NCI-H187 (cell line): ENCODE measurements at regions not wholly inside any gene's neighbourhood (a gene's known extent, or its start where the extent isn't known, plus 50 kb on each side); places are given as distances from the start of the nearest gene placed in this dataset.

Source experiments
- DNase-seq, 2 experiments: peaks; one replicate each; lab custom pipeline; 2025; lab: John Stamatoyannopoulos, UW

DNA sequence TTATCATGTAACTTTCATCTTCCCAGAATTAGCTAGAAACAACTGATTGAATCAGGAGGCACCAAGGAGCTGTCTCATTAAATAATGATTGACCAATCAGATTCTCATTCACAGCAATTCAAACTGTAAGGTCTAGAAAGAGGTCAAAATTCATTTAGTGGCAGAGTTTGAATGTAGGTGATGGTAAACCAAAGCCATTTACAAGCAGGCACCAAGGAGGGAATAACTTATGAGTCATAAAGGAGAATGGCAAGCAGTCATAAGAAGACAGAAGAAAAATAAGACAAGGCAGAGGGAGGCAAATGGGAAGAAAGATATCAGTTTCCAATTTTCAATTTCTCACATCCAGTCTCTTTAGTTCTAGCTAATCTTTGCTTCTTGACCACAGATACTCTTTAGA is 52.9 kb upstream of the DEFB112 start:
- DNase-seq, result no peak

DNA sequence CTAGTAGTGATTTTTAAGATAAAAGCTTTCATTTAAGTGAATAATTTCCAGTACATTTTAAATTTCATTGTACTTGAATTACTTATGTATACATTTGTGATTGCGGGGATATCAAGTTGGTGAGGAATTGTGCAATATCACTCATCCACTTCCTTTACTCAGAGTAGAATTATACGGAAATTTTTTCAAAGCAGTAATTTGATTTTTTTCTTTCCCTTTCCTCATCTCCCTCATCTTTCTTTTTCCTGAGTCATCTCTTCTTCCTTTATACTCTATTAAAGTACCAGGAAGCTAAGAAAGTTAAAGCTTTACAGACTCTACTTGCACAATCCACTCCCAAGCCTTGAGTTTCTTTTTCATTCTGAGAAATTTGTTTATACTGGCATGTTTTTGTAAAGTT is 60.9 kb upstream of the DEFB112 start:
- no peak for DNase-seq

GRCh38 chr6:50112981-50113857 is 63.5 kb upstream of the DEFB112 start:
- no peak for DNase-seq

GRCh38 chr6:50116390-50116789 is 66.7 kb upstream of the DEFB112 start:
- DNase-seq, result peak in 1 of 2 experiments; percentile 2

DNA sequence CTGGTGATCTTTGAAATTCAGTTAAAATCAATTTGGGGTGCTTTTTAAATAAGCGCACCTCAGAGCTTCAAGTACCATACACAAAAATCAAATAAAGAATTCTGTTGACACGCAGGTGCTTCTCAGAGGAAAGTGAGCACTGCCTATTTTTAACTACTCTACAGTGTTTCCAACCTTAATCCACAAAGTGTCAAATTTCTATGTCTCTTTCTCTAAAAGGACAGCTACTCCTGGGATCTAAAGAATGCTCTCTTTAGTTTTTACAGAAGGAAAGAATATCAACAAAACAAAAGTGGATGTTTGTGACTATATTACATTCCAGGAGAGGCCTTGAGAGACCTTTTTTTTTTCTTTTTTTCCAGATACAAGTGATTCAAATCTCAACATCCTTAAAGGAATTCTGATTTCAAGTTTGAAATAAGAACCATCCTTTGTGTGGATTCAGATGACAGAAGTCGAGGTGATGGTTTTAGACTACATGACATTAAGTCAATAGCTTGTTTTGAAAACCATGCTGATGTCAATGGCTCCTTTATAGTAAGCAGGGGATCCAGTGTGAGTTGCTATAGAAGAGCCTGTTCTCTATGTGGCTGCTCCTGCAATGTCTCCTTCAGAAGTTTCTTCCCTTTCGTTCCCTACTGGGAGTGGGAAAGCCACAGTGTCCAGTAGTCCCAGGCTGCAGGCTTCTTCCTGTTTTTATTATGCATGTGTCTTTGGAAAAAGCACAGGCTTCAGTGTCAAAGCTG is 67.2 kb upstream of the DEFB112 start:
- DNase-seq, result no peak

- DNase-seq, result no peak
These were observed 70.6 kb upstream of the DEFB112 start for GRCh38 chr6:50120300-50120699.

DNA sequence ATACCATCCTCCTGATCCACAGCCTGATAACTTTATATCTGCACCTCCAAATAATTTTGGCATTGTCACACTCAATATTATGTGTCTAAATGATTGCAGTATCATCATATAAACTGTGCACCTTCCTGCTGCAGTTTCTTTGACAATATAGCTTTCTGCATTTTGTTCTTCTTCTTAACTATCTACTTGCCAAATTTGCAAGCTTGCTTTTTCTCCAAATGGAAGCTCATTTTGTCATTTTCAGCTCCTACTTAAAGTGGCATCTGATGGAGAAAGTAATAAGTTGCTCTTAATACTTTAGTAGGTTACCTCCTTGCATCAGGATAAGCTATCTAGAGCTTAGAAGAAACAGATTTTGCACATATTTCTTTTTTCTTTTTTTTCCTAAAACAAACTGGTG is 74.0 kb upstream of the DEFB112 start:
- no peak for DNase-seq

GRCh38 chr6:50124572-50124971 is 74.8 kb upstream of the DEFB112 start:
- DNase-seq, result no peak

DNA sequence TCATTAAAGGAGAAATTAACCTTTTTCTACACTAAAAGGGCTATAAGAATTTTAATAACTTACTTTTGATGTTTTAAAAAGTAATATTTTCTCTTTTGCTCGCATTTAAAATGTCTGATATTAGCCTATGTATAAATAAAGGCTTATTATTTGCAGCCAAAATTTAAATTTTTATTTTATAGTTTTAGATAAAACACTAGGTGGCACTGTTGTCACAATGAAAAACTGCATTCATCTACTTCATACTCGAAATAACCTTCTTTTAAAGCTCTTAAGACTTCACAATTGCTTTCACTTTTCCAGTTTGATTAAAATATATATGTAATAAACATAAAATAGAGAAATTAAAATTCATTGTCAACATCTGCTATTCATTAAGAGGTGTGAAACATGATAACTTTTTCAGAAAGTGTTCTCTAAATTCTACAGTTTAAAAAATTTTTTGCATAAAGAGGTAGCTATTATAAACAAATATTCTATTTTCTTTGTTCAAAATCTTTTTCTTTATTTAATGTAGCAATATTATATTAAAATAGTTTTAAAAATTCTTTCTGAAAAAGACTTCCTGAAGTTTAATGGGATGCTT is 78.8 kb upstream of the DEFB112 start:
- no peak for DNase-seq

DNA sequence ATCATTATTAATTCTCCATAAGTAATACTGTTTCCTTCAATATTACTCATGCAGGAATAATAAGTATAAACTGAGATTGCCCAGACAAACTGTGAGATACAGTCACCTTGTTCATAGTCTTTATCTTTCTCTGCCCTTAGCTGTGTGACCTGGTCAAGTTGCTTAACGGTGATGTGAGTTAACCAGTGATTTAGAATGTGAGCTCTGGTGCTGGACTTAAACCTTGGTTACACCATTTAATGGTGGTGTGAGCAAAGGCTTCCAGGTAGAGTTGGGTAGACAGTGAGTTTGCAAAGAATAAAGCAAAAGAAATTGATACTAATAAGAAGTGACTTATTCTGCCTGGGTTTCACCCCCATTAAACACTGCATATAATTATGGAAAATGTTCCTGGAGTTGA is 86.2 kb upstream of the DEFB112 start:
- no peak for DNase-seq

DNA sequence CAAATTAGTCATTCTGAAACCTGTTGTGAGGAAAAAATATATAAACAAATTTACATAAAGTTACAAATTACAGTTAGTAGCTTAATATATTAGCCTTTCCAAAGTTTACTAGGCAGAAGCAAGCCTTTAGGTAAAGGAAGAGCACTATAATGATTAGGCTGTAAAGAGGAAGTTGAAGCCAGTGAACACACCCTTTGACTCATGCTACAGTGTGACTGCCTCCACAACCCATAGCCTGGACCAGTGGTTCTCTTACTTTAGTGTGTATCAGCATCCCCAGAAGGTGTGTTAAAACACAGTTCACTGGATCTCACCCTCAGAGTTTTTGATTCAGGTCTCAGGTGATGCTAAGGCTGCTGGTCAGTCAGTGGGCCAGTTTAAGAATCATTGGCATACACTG is 91.4 kb upstream of the DEFB112 start:
- DNase-seq, result no peak

DNA sequence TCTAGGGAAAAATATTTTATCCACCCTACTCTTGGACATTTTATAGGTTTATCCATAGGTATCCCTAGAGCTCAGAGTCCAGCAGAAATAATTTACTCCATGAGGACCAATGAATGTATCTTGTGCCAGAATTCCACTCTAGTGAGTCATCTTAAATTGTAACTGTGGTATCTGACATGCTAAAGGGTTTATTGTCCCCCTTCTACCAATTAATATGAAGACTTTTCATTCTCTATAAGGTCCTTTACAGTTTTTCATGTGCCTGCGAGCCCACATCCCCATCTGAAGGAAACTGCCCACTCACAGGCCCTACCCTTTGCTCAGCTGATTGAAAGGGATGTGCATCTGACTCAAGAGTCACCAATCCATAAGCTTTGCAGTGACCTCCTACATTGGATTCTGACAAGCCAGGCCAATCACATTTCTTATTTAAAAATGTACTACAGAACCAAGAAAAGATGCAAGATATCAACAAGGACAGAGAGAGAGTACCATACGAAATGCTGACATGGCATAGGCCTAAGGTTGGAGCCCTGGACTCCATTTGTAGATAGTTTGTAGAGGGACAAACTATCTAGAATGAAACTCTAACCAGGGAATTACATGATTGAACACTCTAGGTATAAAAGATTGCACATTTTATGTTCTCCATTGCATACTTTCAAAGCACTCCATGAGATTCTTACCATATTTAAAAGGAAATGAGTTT is 93.4 kb upstream of the DEFB112 start:
- no peak for DNase-seq

DNA sequence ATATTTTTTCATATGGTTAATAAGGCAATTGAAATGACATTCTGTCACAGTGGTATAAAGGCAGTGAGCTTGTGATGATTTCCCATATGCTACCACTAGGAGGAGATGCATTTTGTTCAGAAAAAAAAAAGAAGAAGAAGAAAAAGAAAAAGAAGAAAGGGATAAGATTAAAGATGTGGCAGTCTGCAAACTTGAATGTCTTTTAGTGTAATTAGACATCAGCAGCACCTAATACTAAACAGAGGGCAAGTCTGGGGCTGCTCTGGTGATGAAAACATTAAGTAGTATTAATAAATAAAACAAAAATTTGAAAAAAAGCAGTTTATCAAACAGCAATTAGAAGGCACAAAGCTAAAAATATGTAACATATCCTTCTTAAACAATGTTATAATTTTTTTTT is 95.4 kb upstream of the DEFB112 start:
- peak in 1 of 2 experiments; percentile 4 for DNase-seq

DNA sequence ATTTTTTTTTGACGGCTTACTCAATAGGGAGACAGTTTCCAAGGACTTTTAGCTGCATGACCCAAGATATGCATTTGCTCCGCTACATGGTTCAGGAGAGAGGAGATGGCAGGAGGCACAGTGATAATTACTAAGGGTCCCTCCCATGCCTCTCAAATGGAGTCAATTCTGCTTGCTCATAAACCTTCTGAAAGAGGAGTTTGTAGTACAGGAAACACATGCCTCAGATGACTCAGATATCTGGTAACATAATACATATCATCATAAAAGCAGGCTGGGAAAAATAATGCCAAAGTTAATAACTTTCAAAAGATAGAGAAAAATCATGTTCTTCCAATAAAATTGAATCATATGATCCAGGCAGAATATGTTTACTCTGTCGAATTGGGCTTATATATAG is 97.6 kb upstream of the DEFB112 start:
- no peak for DNase-seq

DNA sequence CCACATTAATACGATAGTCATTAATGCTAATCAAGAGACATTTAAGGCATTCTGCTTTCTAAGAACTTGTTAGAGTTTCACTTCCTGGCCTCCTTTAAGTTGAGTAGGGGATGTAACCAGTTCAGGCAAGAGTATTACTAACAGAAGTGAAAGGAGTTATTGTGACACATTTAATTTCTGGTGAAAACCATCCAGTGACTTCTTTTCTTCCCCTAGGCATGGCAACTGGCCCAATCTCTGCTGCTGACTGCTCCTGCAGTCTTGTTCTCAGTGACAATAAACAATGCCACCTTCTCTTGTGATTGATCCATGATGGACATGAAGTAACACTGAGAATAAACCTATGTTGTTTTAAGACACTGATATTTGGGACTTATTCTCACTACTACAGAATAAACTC is 130.9 kb upstream of the DEFB112 start:
- DNase-seq, result no peak

DNA sequence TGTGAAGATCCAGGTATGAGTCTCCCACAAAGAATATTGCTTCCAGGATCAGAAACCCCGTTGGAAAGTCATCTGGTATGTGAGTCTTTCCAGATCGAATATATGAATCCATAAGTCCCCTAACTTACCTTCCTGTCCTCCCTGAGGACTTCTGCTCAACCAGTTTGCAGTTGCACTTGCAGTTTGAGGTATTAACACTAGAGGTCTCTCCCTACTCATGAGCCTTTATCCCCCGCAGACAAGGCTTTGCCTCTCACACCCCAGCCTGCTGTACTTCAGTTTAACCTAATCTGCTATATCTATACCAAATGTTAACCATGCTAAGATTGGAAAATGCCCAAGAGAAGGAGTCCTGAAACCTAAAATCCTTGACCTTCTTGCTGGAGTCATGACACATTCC is 135.3 kb upstream of the DEFB112 start:
- no peak for DNase-seq

DNA sequence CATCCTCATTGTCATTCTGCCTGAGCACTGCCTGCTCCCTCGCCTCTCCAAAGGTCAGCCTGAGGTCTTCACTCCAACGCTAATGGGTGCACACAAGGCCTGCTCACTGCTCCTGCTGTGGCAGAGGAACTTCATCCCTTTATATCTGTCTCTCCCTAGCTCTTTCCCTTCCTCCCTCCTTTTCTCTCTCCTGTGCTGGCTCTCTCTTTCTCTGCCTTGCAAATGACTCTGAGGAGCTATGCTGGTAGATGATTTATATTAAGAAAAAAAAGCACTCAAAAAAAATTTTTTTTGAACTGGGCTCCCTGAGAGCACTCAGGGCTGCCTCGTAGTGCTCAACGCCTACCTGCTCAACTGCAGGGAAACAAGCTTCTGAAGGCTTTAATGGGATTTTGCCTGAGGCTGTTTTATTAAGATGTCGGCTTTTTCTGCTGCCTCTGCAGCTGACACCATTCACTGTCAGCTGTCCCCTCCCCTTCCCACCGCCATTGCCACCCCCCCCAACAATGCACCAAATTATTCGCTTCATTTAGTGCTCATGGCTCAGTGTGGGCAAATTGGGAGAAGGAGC is 137.7 kb upstream of the DEFB112 start:
- peak in 1 of 2 experiments; percentile 5 for DNase-seq

GRCh38 chr6:50198245-50198644 is 148.5 kb upstream of the DEFB112 start:
- DNase-seq, result no peak

GRCh38 chr6:50202766-50203165 is 153.0 kb upstream of the DEFB112 start:
- no peak for DNase-seq

DNA sequence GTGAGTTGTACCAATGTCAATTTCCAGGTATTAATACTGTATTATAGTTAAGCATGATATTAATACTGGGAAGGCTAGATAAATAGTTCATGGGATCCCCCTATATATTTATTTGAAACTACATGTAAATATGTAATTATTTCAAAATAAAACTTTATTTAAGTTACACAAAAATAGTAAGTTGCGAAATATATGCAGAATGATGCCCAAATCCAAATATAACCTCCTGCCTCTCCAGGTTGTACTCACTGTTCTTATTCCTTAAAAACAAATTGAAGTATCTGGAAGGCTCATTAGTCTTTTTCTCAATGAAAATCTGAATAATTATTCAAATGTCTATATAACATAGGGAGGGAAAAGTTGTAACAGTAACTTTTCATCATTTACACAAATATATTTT is 161.9 kb upstream of the DEFB112 start:
- no peak for DNase-seq

- DNase-seq, result no peak
These were observed 163.4 kb upstream of the DEFB112 start for GRCh38 chr6:50213146-50213545.

- no peak for DNase-seq
These were observed 165.2 kb upstream of the DEFB112 start for GRCh38 chr6:50214937-50215336.
